Adrenal gland (tissue), 5 donors: ENCODE measurements at regions not wholly inside any gene's neighbourhood (a gene's known extent, or its start where the extent isn't known, plus 50 kb on each side); places are given as distances from the start of the nearest gene placed in this dataset.
"Not testable (repeated sequence)": the region's sequence is repeated elsewhere in the genome, so short reads cannot be mapped to it uniquely, and the experiment has no call there.

Experiments
- POLR2A ChIP-seq, 2 donors: fragments of 450-650 bp; IDR thresholded peaks; one replicate each; pipeline ENCODE4 v1.6.1; 2017; ENCODE audit warnings: antibody characterized with exemption in 2 of 2, mild to moderate bottlenecking in 2 of 2, moderate library complexity in 1 of 2
- TF ChIP-seq, protein P1 (sequence below), 6 experiments: fragments of 450-650 bp in 4 of 6; fragments of 200-600 bp in 2 of 6; sonication (generic) in 1 of 6; IDR thresholded peaks; 1 replicate in 5 of 6; 2 replicates in 1 of 6; pipeline versions ENCODE4 v1.5.1 to v1.8.0; 2016 to 2021; ENCODE audit warnings: antibody characterized with exemption in 6 of 6, mild to moderate bottlenecking in 2 of 6, moderate library complexity in 1 of 6
- donor health status: DM: no; HTN: no; CAD: no.

DNA sequence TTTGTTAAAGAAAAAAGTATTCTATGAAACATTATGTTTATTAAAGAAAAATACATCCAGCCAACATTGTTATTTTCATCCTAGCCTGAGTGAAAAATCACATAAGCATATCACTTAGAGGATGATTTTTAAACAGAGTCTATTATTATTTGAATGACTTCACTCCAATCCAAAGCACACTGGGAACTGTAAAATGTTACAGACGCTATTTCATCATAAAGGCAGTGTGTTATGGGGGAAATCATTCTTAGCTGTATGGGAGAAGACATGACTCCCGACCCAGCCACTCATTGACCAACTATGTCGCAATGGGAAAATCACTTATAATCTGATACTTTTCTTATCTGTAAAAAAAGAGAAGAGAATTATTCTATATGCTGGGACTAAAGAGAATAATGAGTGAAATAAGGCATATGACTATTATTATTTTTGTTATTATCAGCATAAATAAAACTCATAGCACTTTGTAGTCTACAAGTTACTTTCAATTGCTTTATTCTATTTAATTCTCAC lies 180.6 kb upstream of the POMZP3 start:
- TF ChIP-seq, protein P1, sequence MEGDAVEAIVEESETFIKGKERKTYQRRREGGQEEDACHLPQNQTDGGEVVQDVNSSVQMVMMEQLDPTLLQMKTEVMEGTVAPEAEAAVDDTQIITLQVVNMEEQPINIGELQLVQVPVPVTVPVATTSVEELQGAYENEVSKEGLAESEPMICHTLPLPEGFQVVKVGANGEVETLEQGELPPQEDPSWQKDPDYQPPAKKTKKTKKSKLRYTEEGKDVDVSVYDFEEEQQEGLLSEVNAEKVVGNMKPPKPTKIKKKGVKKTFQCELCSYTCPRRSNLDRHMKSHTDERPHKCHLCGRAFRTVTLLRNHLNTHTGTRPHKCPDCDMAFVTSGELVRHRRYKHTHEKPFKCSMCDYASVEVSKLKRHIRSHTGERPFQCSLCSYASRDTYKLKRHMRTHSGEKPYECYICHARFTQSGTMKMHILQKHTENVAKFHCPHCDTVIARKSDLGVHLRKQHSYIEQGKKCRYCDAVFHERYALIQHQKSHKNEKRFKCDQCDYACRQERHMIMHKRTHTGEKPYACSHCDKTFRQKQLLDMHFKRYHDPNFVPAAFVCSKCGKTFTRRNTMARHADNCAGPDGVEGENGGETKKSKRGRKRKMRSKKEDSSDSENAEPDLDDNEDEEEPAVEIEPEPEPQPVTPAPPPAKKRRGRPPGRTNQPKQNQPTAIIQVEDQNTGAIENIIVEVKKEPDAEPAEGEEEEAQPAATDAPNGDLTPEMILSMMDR (IDR thresholded peaks at IDR 0.05) = not testable (repeated sequence)
- TF ChIP-seq POLR2A (IDR thresholded peaks at IDR 0.05) = not testable (repeated sequence)
